A673 (cell line): ENCODE measurements at regions not wholly inside any gene's neighbourhood (a gene's known extent, or its start where the extent isn't known, plus 50 kb on each side); places are given as distances from the start of the nearest gene placed in this dataset.

ENCODE experiments used
- BruUV-seq: library from RNA; stranded (reverse); fragments of 400-500 nt; replicated peaks from 2 replicates; lab custom pipeline; 2021; lab: Mats Ljungman, UMichigan
- CTCF ChIA-PET: fragments of 300-600 bp; sonication (Branson Sonifier 250); formaldehyde crosslinking; loops from one replicate; lab custom pipeline; 2022; ENCODE audit warnings: antibody characterized with exemption; lab: Charles Lee
- POLR2A ChIA-PET: fragments of 300-600 bp; sonication (Branson Sonifier 250); formaldehyde crosslinking; loops from one replicate; lab custom pipeline; 2022; ENCODE audit warnings: antibody characterized with exemption; ENCODE audit not compliant: low non-redundant PET; lab: Charles Lee
- DNase-seq: peaks from one replicate; pipeline ENCODE4 v3.0.0-alpha.2; 2015; ENCODE audit warnings: low spot score
- H3K27ac ChIP-seq: fragments of 200-600 bp; sonication (generic); 2 replicates; pipeline ENCODE4 v1.5.1; 2016; ENCODE audit warnings: mixed run types, low read depth, mild to moderate bottlenecking, mixed read lengths, antibody characterized with exemption, low read length; ENCODE audit not compliant: poor library complexity, severe bottlenecking
- H3K27me3 ChIP-seq: fragments of 200-600 bp; sonication (generic); replicated peaks from 2 replicates; pipeline ENCODE4 v1.6.1; 2017; ENCODE audit warnings: mixed run types, low read depth, mild to moderate bottlenecking, mixed read lengths, antibody characterized with exemption, low read length; ENCODE audit not compliant: insufficient read depth, poor library complexity
- H3K36me3 ChIP-seq: fragments of 200-600 bp; sonication (generic); 2 replicates; pipeline ENCODE4 v1.6.1; 2016; ENCODE audit warnings: mixed run types, mild to moderate bottlenecking, mixed read lengths, antibody characterized with exemption, low read length; ENCODE audit not compliant: insufficient read depth, poor library complexity, severe bottlenecking
- H3K4me1 ChIP-seq: fragments of 200-600 bp; sonication (generic); 2 replicates; pipeline ENCODE4 v1.6.1; 2017; ENCODE audit warnings: mixed run types, mild to moderate bottlenecking, mixed read lengths, antibody characterized with exemption, low read length; ENCODE audit not compliant: insufficient read depth, poor library complexity, severe bottlenecking
- H3K4me3 ChIP-seq: fragments of 200-600 bp; sonication (generic); 2 replicates; pipeline ENCODE4 v1.5.1; 2016; ENCODE audit warnings: low read depth, mixed run types, mild to moderate bottlenecking, mixed read lengths, low read length; ENCODE audit not compliant: poor library complexity, severe bottlenecking
- H3K9me3 ChIP-seq: fragments of 200-600 bp; sonication (generic); 2 replicates; pipeline ENCODE4 v1.6.1; 2016; ENCODE audit warnings: mixed run types, low read depth, mild to moderate bottlenecking, mixed read lengths, antibody characterized with exemption, low read length; ENCODE audit not compliant: poor library complexity, severe bottlenecking
- EZH2 ChIP-seq: fragments of 200-600 bp; sonication (generic); IDR thresholded peaks from 2 replicates; pipeline ENCODE4 v1.6.1; 2017; ENCODE audit warnings: borderline replicate concordance, low read depth, mild to moderate bottlenecking, mixed read lengths, antibody characterized with exemption, low read length; ENCODE audit not compliant: poor library complexity, severe bottlenecking
- intact Hi-C: fragments of 100-400 bp; cut with micrococcal nuclease; formaldehyde crosslinking; loops from one replicate; pipeline ENCODE4 v1.10.0; 2022; ENCODE audit not compliant: unreplicated experiment
- TF ChIP-seq, protein P1 (sequence below): fragments of 300-800, 200-600 bp; sonication (generic); conservative IDR thresholded peaks from 2 replicates; pipeline ENCODE4 v1.5.1; 2017; ENCODE audit warnings: low read depth, mild to moderate bottlenecking, antibody characterized with exemption, low read length, moderate library complexity, mixed read lengths

DNA sequence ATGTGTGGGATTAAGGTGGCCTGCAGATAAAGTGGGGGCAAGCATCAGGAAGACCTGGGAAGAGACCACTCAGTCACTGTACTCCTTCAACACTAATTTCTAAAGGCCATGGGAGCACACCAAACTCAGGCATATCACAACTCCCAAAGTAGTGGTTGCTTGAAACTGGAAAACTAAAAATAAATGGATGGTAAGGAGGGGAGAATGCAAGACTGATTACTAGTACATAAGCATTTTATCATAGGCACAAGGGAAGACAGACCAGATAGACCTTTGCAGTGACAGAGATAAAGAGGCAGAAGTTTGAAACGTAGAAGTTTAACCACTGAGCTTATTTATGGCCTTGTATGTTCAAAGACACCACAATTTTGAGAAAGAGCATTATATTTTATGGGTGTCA is 1098.1 kb upstream of the CELF4 start:
- H3K27me3 ChIP-seq: no peaks in the 10 kb centered on the region
- BruUV-seq: no TSS peak
- ChIA-PET CTCF (no interaction called here), POLR2A (no interaction called here)
- no peak overlapping the region for H3K27ac ChIP-seq
- intact Hi-C loops: no loop called here
- H3K36me3 ChIP-seq: no peaks in the 10 kb centered on the region
- DNase-seq: no peak
- no peaks in the 10 kb centered on the region for H3K4me1 ChIP-seq
- no peak overlapping the region for H3K4me3 ChIP-seq
- H3K9me3 ChIP-seq: no peaks in the 10 kb centered on the region
- TF ChIP-seq, protein P1, sequence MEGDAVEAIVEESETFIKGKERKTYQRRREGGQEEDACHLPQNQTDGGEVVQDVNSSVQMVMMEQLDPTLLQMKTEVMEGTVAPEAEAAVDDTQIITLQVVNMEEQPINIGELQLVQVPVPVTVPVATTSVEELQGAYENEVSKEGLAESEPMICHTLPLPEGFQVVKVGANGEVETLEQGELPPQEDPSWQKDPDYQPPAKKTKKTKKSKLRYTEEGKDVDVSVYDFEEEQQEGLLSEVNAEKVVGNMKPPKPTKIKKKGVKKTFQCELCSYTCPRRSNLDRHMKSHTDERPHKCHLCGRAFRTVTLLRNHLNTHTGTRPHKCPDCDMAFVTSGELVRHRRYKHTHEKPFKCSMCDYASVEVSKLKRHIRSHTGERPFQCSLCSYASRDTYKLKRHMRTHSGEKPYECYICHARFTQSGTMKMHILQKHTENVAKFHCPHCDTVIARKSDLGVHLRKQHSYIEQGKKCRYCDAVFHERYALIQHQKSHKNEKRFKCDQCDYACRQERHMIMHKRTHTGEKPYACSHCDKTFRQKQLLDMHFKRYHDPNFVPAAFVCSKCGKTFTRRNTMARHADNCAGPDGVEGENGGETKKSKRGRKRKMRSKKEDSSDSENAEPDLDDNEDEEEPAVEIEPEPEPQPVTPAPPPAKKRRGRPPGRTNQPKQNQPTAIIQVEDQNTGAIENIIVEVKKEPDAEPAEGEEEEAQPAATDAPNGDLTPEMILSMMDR: no peak
- TF ChIP-seq EZH2: no peak

DNA sequence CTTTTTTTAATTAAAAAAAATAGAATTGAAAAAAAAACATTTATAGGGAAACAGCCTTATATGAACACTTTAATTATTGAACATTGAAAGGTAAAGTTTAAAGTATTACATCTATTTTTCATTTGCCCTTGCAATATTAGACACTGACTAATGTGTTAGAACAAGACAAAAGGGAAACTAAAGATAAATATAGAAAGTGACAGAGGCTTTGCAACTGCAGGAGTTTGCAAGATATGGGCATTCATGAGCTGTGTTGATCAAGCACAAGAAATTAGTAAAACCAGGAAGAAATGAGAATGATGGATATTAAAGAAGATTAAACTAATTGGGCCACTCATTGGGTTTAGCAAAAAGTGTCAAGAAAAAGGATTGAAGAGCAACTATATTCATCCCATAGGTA is 1097.7 kb upstream of the CELF4 start:
- H3K4me1 ChIP-seq: no peaks in the 10 kb centered on the region
- TF ChIP-seq, protein P1: no peak
- no peak for TF ChIP-seq EZH2
- intact Hi-C loops: no loop called here

DNA sequence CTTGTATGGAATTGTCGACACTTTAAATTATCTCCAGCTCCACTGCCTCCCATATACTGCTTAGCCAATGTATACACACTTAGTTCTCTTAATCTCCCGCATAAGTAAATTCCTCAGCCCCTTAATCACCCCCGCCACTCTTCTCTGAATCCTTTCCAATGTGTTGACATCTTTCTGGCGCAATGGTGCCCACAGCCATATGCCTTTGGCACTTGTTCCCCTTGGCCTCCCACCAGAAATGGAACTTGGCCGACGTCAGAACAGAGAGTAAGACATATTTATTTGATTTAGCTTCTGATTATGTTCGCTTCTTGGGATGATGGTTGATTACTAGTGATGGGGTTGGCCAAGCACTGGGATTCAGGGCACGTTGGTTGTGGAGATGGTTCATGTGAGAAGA is 1089.3 kb upstream of the CELF4 start:
- Histone ChIP-seq H3K36me3 (no peaks in the 10 kb centered on the region), H3K27ac (no peak overlapping the region), H3K4me1 (no peaks in the 10 kb centered on the region), H3K4me3 (no peak overlapping the region), H3K27me3 (no peaks in the 10 kb centered on the region), H3K9me3 (no peaks in the 10 kb centered on the region)
- no TSS peak for BruUV-seq
- intact Hi-C loops: no loop called here
- TF ChIP-seq, protein P1: no peak
- no peak for TF ChIP-seq EZH2
- ChIA-PET CTCF (no interaction called here), POLR2A (no interaction called here)
- DNase-seq: no peak

More for the DNA sequence above, 1097.7 kb upstream of the CELF4 start:
- H3K4me3 ChIP-seq: no peak overlapping the region
- BruUV-seq: no TSS peak
- H3K36me3 ChIP-seq: no peaks in the 10 kb centered on the region
- H3K27ac ChIP-seq: no peak overlapping the region
- DNase-seq: no peak
- H3K27me3 ChIP-seq: no peaks in the 10 kb centered on the region
- ChIA-PET POLR2A (no interaction called here), CTCF (no interaction called here)
- H3K9me3 ChIP-seq: no peaks in the 10 kb centered on the region
